HCEC 1CT (cell line): ENCODE measurements at regions not wholly inside any gene's neighbourhood (a gene's known extent, or its start where the extent isn't known, plus 50 kb on each side); places are given as distances from the start of the nearest gene placed in this dataset.

Source experiments
- DNase-seq: peaks from one replicate; pipeline ENCODE4 v3.0.0-alpha.2; 2017

DNA sequence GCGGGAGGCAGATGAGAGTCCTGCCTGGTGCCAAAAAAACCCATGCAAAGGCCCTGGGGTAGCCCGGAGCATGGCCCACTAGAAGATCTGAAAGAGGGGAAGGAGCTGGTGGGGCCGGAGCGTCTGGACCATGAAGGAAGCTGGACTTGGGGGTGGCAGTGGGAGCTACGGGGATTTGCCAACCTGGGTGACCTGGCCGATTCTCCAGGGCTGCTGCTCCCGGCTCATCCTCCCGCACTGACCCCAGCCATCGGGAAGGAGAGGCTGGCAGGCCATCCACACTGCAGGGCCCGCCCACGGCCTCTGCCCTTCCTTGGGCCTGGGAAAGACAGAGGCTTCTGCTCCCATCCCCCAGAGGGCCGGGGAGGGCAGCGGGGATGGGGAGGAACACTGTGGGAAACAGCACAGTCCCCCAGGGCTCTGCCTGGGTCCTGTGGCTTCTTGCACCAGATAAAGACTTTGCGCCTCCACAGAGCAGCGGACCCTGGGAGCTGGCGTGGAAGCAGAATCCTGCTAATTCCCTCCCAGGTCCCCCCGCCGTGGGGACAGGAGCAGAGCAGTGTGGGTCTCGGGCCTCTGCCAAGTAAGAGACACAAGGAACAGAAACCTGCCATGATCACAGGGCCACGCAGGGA, 87.1 kb upstream of the LINC01488 start:
- DNase-seq: no peak

- DNase-seq: no peak
Observed at GRCh38 chr11:69394869-69395246, 86.6 kb upstream of the LINC01488 start.

GRCh38 chr11:69395287-69395686, 86.2 kb upstream of the LINC01488 start:
- no peak for DNase-seq

GRCh38 chr11:69396051-69396947, 85.2 kb upstream of the LINC01488 start:
- DNase-seq: no peak

DNA sequence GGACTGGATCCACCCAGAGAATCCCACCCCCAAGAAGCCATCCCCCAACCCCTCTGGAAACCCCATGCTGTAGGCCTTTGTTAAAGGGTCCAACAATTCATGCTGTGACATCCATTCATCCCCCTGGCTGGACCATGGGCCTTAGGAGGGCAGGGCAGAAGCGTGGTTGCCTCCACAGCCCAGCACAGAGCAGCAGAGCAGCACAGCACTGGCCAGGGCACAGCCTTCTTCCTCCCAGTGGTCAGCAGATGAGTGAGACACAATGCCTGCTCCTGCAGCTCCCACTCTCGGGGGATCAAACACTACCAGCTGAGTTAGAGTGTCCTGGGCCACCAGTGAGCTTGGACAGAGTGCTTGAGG, 84.5 kb upstream of the LINC01488 start:
- no peak for DNase-seq

- DNase-seq: no peak
Observed at GRCh38 chr11:69397732-69398131, 83.7 kb upstream of the LINC01488 start.

DNA sequence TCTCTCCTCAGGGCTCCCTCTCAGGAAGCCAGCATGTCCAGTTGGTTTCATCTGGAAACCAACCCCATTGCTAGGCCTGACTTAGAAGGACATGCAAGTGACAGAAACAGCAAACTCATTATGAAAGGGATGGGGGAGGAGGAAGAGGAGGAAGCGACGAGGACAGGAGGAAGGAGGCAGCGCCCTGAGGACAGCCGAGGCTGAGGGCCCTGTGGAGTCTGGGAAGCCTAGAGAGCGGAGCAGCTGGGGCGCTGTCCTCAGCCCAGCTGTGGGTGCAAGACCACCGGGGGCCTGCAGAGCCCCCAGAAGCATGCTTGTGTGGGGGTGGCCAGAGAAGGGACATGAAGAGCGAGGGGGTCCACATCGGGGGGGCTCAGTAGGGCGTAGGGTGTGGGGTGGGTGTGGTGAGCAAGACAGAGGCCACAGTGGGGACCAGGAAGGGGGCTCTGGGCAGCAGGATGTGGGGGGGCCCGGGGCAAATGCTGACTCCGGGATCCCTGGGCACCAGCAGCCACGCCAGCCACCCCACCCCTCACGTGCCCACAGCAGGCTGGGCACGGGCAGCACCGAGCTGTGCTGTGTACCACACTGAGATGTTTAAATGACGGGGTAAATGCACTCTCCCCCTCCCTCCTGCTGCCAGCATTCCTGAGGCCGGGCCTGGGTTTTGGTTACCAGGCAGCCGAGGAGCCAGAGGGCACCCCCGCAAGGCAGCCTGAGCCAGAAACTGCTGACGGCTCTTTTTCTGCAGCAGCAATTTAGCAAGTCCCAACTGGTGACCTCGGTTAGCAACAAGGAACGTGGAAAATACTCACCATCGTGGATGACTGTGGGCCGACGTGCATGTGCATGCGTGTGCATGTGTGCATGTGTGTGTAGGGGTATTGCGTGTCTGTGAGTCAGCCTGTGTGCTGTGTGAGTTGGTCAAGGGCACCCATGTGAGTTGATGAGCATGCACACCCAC, 82.7 kb upstream of the LINC01488 start:
- no peak for DNase-seq

DNA sequence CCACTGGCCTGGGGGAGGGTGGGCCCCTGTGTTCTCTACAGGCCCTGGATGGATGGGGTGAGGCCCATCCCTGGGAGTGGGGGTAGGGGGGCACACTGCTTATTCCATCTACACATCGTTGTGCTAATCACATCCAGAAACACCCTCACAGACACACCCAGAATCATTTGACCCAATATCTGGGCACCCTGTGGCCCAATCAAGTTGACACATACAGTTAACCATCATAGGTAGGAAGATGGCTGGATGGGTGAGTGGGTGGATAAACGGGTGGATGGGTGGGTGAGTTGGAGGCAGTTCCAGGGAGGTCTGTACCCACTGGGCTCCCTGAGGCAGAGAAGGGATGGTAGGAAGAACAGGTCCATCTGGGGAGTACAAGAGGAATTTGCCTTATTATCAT, 81.3 kb upstream of the LINC01488 start:
- no peak for DNase-seq

DNA sequence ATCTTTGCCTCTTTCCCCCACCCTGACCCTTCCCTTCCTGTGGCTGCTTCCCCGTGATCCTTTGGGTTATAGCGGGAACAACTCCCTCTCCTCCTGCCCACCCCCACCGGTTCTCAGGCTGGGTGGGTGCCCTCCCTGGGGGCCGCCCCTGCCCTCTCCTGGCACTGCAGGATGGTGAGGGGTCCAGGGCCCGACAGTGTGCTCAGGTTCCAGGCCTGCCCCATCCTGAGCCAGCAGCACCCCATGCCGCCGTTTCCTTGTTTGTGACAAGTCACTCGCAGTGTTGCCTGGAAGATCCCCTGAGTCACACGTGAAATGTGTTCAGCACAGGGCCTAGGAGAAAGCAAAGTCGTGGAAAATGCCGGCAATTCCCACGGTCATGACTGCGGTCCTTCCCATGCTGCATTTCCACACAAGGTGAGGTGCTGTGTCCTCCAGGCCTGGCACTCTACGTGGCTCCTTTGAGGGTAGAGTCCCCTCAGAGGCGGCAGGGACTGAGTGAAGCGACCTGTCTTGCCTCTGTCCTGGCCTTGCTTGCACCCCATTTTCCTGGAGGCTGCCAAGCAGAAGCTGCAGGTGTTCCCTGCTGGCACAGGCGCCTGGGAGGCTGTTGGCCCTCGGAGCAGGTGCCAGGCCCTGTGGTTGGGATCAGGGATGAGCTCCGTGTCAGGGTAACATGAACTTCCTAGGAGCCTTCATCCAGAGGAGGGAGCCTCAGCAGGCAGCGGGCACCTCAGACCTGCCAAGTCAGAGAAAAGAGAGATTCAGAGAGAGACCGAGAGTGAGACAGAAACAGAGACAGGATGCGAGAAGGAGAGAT, 80.5 kb upstream of the LINC01488 start:
- no peak for DNase-seq

- DNase-seq: no peak
Observed at GRCh38 chr11:69401715-69402114, 79.7 kb upstream of the LINC01488 start.

GRCh38 chr11:69402251-69402887, 79.1 kb upstream of the LINC01488 start:
- DNase-seq: no peak

GRCh38 chr11:69403556-69404215, 77.8 kb upstream of the LINC01488 start:
- DNase-seq: peak; percentile 72

- no peak for DNase-seq
Observed at GRCh38 chr11:69406060-69406459, 75.4 kb upstream of the LINC01488 start.

GRCh38 chr11:69409812-69410645, 71.4 kb upstream of the LINC01488 start:
- DNase-seq: no peak

- no peak for DNase-seq
Observed at GRCh38 chr11:69411257-69411924, 70.1 kb upstream of the LINC01488 start.

- DNase-seq: no peak
Observed at GRCh38 chr11:69413015-69413801, 68.3 kb upstream of the LINC01488 start.

GRCh38 chr11:69413993-69414392, 67.5 kb upstream of the LINC01488 start:
- DNase-seq: no peak

DNA sequence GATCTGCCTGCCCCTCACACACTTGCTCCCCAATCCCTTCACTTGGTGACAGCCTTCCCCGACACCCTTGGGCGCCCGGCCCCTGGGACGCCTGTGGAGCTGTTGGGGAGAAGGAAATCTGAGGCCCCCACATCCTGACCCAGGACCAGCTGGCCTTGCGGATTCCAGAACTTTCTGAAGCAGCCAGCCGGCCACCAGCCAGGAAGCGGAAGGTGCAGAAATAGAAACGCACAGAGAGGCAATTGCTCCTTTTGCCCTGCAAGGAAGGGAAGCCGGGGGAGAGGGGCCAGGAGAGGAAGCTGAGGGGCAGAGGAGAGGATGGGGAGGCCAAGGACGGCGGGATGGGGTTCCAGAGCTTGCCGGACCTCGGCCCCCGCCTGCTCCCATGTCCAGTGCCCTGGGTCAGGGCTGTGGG, 66.7 kb upstream of the LINC01488 start:
- no peak for DNase-seq
